GM21576 (cell line): ENCODE measurements at regions not wholly inside any gene's neighbourhood (a gene's known extent, or its start where the extent isn't known, plus 50 kb on each side); places are given as distances from the start of the nearest gene placed in this dataset.

Experiments used
- ATAC-seq: cut with Tn5 transposase; IDR thresholded peaks from one replicate; pipeline ENCODE4 v1.9.1; 2021; ENCODE audit warnings: mild to moderate bottlenecking, moderate library complexity; ENCODE audit not compliant: unreplicated experiment

DNA sequence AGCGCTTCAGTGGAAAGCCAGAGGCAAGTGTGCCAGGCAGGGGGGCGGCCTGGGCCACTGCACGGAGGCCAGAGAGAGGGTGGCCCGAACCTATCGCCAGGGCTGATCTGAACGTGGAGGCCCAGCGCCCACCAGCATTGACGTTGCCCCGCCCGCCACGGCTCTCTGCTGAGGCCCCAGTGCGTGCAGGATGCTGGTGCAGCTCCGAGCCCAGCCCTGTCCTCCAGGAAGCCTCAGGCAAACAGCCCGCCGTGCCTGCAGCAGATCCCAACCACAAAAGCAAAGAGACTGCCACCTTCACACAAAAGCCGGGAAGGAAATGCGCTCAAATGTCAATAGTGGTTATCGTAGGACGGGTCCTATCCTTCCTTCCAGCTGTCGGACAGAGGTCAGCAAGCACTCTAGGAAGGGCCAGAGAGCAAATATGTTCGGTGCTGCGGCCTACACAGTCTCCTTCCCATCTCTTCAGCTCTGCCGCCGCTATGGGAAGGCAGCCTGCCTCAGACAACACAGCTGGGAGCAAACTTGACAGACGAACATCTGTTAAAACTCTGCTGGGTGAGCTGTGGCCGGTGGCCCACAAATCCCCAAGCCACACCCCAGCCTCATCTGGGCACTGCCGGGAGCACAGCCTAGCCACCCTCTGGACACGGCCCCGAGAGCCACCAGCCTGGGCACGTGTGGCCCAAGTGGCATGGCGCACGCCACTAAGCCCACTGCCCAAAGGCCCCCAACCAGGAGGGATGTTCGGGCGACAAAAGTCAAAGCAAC lies 146.2 kb downstream of the CRYBB2 start:
- no peak for ATAC-seq

DNA sequence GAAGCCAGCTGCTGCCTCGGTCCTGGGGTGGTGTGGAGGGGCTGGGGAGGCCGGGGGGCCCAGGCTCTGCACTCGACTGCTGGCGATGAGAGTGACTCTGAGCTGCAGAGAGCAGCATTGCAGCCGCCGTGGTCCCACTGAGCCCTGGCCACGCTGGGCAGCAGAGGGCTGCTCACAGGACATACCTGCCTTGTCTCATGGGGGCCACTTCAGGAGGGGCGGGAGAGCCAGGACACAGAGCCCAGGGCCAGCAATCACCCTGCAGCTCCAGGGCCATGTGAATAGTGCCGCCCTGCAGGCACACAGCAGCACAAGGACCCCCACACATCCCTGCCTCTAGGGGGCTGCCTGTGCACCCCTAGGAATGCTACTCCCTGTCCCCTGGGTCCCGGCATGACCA lies 147.0 kb downstream of the CRYBB2 start:
- no peak for ATAC-seq

DNA sequence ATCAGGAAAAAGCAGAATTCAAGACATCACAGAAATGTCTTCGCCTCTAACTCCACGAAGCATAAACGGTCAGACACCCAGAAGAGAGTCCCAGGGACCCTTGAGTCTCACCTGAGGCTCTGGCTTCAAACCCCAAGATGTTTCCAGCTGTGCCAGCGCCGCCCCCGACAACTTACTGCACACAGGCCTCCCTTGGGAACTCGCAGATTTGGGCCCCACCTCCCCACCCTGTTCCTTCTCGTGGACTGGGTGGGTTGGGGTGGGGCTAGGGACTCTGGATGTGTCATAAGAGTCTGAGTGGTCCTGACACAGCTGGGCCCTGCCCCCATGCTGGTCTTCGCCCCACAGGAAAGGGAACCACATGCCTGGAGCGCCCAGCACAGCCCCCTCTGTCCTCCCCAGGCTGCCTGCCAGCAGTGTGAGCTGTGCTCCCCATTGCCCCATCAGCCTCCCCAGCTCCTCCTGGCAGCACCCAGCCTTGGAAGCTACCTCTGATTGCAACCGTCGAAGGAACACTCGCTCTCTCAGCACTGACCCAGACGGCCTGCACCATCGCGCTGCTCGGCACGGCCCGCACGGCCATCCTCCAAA lies 147.5 kb downstream of the CRYBB2 start:
- ATAC-seq = no peak

DNA sequence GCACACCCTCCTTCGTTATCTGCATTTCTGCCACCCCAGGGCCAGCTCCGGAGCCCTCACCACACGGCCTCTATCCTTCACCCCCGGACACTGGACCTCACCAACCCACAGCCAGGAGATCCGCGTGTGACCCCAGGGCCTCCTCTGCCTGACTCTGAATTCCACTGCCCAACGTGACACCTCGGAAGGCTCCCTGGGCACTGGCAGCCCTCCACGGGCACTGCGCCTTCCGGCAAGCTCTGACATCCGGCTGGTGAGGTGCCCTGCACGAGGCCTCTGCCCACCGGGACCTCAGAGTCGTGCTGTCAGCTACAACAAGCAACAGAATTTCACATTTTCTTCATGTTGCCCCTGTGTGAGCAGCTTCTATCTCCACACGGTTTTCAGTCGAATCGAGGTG lies 148.3 kb downstream of the CRYBB2 start:
- no peak for ATAC-seq

DNA sequence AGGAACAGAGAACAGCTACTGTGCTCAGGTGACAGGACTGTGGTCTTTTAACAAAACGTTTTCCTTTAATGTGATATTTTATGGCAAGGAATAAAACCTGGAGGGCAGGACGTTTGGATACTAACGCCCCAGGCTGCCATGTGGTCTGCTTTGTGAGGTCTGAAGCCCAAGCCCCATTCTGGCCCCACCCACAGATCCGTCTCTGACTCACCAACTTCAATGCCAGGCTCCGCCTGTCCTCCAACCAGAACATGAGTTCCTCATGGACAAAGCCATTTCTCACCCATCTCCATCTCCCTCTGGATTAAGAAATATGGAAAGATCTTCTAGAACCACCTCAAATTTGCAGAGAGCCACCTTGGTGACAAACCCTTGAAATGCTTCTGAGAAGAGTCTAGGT lies 148.8 kb downstream of the CRYBB2 start:
- ATAC-seq = no peak

DNA sequence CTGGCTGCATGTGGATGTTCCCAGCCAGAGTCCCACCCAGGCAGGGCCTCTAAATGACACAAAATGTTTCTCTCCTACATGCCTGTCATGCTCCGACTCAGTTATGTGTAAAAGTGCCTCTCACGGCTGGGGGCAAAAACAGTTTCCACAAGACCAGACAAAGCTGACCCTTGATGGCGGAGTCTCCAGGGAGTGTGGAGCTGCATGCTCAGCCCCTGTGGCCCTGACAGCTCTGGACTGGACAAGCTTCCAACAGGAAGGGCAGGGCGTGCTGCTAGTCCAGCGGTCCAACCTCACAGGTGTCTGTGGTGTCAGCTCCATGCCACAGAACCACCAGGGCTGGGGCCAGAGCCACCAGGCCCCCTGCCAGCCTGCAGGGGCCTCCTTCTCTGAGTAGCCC lies 149.6 kb downstream of the CRYBB2 start:
- no peak for ATAC-seq

DNA sequence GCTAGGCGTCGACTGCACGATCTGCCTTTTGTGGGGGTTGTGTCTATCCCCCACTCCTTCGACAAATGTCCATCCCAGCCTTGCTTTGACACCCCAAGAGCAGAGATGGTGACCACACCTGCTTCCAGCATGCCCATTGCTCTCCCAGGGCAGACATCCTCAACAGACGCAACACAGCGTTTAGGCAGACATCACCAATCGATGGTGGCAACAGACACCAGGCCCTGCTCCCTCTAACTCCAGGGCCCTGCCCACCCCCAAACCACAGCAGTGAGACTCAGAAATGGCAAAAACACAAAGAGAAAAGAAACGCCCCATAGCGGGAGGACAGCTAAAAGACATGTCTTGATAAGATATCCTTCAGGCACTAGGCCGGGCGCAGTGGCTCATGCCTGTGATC lies 150.9 kb downstream of the CRYBB2 start:
- ATAC-seq = no peak

DNA sequence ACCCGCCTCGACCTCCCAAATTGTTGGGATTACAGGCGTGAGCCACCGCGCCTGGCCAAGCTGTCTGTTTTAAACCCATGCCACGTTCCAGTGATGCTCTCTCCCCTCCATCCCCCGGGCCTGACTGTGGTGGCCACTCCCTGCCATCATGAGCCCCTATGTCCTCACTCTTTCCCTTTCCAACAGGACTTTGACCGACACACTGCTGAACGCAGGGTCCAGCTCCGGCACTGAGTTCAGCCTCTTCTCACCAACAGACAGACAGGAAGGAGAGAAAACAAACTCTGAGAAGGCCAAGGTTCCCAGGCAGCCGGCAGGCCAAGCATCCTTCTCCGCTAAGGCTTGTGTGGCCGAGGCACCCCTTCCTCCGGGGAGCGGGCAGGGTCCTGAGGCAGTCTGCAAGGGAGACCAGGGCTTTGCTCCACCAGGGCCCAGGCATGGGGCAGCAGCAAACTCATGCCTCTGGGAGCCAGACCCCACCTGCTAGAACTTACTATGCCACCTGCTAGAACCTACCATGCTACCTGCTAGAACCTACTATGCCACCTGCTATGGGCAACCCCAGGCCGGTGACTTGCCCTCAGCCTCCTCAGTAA lies 152.7 kb downstream of the CRYBB2 start:
- no peak for ATAC-seq

DNA sequence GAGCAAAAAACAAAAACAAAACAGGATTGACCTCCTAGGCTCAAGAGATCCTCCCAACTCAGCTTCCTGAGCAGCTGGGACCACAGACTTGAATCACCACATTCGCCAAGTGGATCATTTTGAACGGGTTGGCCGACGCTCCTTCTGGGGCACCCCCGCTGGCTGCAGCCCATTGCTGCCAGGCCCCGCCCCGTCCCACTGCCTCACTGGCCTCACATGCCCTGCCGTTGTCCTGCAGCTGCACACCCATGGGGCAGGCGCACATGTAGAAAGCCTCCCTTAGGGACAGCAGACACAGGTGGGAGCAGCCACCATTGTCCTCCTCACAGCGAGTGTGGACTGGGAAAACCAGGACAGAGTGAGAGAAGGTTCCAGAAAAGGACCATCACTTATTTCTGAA lies 154.5 kb downstream of the CRYBB2 start:
- no peak for ATAC-seq

DNA sequence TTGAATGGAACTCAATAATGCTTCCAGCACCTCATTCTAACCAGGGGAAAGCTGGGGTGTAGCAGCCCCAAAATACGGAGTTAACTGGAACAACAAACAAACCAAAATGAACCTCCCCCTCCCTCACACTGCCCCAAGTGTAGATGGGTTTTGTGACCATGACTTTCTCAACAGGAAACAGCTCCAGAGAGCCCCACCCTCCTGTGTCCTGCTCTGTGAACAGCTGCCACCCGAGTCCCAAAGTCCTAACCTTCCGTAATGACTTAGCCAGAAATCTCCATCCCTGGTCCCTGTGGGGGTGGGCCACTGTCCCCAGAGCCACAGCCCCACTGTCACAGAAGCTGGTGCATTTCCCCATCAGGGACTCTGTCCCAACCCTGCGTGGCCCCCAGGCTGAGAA lies 155.4 kb downstream of the CRYBB2 start:
- ATAC-seq = no peak

DNA sequence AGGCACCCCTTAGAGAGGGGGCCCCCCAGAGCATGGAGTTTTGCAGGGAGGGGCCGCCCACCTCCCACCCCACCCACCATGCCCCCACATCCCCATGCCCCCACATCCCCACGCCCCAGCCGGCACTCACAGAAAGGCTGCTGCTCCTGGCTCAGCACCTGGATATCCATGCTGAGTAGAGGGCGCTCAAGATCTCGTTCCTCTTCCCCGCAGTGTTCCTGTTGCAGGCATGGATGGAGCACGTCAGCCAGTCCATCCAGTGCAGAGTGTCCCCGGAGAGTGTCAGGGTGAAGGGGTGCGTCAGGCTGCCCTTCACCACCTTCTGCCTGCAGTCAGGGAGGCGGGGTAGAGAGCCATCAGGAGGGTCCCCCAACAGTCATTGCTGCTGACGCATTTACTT lies 156.2 kb downstream of the CRYBB2 start:
- ATAC-seq = no peak

DNA sequence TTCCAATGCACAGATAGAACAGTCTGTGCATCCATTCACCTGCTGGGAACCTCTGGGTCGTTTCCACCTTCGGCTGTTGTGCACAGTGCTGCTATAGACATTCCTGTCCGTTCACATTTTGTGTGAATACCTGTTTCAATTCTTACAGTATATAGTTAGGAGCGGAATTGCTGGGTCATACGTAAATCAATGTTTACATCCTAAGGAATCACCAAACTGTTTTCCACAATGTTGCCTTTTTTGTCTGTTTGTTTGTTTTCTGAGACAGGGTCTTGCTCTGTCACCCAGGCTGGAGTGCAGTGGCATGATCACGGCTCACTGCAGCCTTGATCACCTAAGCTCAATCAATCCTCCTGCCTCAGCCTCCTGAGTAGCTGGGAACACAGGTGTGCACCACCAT lies 158.3 kb downstream of the CRYBB2 start:
- ATAC-seq = no peak

DNA sequence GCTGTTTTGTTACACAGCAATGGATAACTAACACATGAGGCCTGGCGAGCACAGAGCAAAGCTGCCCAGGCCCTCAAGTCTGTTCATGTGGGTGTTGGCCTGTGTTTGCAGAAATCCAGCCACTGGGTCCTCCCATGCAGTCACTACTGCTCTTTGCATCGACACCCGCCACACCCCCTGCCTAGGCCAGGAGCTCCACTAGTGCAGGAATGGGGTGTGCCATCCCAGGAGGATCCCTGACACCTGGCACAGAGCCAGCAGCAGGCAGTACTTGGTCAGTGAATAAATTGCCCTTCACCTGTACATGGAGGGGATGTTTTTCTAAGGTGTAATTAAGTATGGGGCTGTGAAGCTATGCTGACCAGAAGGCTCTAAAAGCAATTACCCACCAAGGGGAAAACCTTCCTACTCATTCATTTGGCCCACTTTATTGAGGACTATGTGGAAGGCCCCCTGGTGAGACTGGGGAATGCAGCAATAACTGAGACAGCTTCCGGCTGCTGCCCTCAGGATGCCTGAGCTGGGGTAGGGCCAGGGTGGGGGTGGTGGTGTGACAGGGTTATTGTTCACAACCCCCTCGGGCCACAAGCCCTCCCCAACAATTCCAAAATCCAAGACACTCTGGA lies 160.8 kb downstream of the CRYBB2 start:
- no peak for ATAC-seq

DNA sequence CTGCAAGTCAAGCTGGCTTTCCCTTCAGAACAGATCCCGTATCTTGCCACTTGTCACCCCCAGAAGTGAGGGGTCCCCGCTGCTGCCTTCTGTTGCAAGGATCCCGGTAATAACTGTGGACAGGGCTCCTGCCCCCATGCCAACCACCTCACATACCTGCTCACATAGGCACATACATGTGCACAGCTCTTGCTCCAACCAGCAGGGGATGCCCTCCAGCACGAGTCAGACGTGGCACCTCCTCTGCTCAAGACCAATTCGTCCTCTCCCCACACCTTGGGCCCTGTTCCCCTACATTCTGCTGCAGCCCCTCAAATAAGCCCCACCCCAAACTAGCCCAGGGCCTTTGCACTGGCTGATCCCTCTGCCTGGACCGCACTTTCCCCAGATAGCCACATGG lies 163.3 kb downstream of the CRYBB2 start:
- no peak for ATAC-seq

DNA sequence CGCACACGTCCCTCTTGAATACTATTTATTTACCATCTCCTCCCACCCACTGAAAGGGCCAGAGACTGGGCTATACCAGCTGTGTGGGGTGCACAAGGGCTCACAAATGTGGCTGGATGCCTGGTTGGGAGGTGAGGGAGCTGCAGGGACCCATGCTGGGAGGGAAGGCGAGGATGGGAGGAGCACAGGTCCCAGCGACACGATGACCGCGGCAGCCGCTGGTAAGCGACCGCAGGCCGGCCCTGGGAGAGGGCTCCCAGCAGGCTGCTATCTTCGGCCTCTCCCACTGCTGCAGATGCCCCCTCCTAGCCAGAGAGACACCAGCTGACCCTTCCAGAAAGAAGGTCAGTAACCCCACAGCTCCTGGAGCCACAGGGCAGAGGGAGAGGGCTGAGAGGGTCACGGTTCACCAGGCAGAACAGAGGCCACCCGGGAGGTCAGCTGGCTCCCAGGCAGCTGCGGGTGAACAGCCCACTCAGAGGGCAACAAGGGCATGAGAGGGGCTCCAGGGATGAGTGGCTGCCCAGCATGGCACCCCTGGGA lies 163.9 kb downstream of the CRYBB2 start:
- ATAC-seq = no peak

DNA sequence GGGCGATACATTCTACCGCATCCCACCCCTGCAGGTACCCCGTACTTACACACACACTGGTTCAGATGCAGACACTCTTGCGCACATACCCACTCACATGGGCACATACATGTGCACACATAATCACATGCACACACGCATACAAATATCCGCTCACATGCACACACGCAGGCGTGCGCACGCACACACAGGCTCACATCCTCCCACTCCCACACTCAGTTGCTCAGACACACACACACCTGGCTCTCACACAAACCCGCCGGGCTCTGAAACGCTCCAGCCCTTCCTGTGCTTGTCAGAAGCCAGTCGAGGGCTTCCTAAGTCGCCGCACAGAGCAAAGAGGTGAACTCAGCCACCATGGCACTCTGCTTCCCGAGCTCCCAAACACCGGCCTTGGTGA lies 164.5 kb downstream of the CRYBB2 start:
- no peak for ATAC-seq

DNA sequence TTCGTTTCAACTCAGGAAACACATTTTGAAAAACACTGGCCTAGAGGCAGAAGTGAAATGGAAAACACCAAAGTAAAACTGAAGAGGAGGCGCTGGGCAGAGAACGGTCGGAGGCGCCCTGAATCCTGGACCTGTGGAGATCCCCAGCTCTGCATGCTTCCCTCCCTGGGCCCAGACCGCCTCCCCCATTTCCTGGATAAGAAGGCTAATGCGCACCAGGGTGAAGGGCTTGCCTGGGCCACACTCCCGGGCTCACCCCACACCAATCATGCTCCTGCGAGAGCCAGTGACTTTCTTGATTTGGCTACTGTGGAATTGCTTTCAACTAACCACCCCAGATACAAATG lies 167.1 kb downstream of the CRYBB2 start:
- no peak for ATAC-seq

DNA sequence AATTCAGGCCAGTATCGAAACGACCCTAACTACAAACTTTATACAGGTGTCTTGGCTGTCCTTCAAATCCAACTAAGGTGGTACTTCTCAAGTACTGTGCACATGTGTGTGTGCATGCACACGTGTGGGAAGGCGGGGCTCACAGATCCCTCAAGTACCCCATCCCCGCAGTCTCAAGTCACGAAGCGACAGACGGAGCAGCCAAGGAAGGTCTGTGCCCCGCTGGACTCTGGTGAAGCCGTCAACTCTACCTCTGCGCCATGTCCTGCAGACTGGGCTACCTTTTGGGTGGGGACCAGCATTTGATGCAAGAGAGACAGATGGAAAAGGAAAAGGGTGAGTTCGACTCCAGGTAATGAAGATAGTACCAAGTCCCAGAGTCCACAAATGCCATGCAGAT lies 169.0 kb downstream of the CRYBB2 start:
- ATAC-seq = no peak

DNA sequence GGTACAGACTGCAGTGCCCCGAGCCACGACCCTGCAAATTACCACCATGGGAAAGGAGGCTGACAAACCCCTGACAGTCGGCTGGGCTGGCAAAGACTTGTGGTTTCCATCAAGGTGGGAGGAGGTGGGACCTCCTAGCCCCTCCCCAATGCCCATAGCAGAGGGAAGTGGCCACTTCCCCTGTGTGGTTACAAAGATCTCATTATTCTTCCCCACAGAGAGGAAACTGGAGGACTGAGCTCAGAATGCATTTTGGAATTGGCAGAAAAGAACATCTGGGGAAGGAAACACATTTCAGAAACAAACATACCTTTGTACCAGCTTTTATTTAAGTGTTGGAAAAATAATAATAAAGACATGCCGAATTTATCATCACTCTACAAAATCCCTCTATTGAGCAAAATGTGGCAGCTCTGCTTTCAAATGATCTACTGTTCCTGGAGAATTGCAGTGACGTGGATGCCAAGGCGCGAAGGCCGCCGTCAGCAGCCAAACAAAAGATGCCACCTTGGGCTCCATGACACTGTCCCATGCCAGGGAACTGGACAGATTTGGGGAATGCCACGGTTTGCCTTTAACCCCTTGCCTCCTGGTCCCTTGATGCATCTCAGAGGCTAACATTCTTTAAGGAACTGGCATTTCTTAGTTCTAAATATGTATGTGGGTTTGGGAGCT lies 169.6 kb downstream of the CRYBB2 start:
- no peak for ATAC-seq

DNA sequence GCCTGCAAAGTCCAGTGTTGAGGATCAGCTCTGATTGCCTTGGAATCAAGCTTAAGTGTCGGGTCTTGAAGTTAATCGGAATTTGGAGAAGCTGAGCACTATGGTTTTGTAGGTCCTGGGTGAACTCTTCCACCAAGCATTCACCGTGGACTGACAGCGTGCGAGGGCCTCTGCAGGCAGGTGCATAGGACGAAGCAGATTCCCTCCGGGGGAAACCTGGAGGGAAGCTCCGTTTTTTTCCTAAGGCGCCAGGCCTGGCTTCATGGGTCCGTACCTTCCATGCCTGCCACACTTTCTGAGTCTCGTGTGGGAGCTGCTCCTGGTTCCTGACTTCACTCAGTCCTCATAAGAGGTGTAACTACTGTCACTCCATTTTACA lies 170.1 kb downstream of the CRYBB2 start:
- ATAC-seq = no peak
